Adipocyte (in vitro differentiated cells): ENCODE measurements at regions not wholly inside any gene's neighbourhood (a gene's known extent, or its start where the extent isn't known, plus 50 kb on each side); places are given as distances from the start of the nearest gene placed in this dataset.

Experiments used
- DNase-seq: peaks from one replicate; pipeline ENCODE4 v3.0.0-alpha.2; 2015; ENCODE audit warnings: low read depth
- H3K27me3 ChIP-seq: replicated peaks from 2 replicates; pipeline ENCODE4 v1.7.0; 2013; ENCODE audit warnings: mild to moderate bottlenecking, low read length, moderate library complexity; ENCODE audit not compliant: control insufficient read depth, insufficient read depth
- H3K36me3 ChIP-seq: 2 replicates; pipeline ENCODE4 v1.7.0; 2013; ENCODE audit warnings: low read length, mild to moderate bottlenecking, moderate library complexity; ENCODE audit not compliant: control insufficient read depth, insufficient read depth, severe bottlenecking
- H3K4me1 ChIP-seq: 2 replicates; pipeline ENCODE4 v1.7.0; 2013; ENCODE audit warnings: mild to moderate bottlenecking, low read length, moderate library complexity; ENCODE audit not compliant: control insufficient read depth, insufficient read depth
- H3K4me3 ChIP-seq: 2 replicates; pipeline ENCODE4 v1.7.0; 2013; ENCODE audit warnings: mild to moderate bottlenecking, low read length, moderate library complexity
- H3K9ac ChIP-seq: 2 replicates; pipeline ENCODE4 v1.7.0; 2013; ENCODE audit warnings: mild to moderate bottlenecking, low read length, moderate library complexity
- H3K9me3 ChIP-seq: 2 replicates; pipeline ENCODE4 v1.7.0; 2013; ENCODE audit warnings: mild to moderate bottlenecking, low read length, moderate library complexity; ENCODE audit not compliant: control insufficient read depth

- no peak for DNase-seq
- Histone ChIP-seq H3K4me3 (no peak overlapping the region), H3K9ac (no peak overlapping the region), H3K27me3 (peaks cover 13% of the 10 kb centered on the region), H3K4me1 (no peaks in the 10 kb centered on the region), H3K36me3 (no peaks in the 10 kb centered on the region), H3K9me3 (peaks cover 12% of the 10 kb centered on the region)
These were observed 138.8 kb upstream of the CSF3R start for GRCh38 chr1:36621531-36621930.

GRCh38 chr1:36620142-36620541 lies 137.4 kb upstream of the CSF3R start:
- Histone ChIP-seq H3K4me3 (no peak overlapping the region), H3K36me3 (no peaks in the 10 kb centered on the region), H3K27me3 (peaks cover 16% of the 10 kb centered on the region), H3K9me3 (peaks cover 12% of the 10 kb centered on the region), H3K4me1 (no peaks in the 10 kb centered on the region), H3K9ac (no peak overlapping the region)
- no peak for DNase-seq

- H3K27me3 ChIP-seq: peaks cover 48% of the 10 kb centered on the region
These were observed 132.3 kb upstream of the CSF3R start for GRCh38 chr1:36614991-36615390.

GRCh38 chr1:36614571-36614970 lies 131.9 kb upstream of the CSF3R start:
- H3K9ac ChIP-seq: no peak overlapping the region
- DNase-seq: no peak
- no peaks in the 10 kb centered on the region for H3K9me3 ChIP-seq

More at GRCh38 chr1:36614991-36615390, 132.3 kb upstream of the CSF3R start:
- no peak for DNase-seq
- H3K9ac ChIP-seq: no peak overlapping the region
- no peaks in the 10 kb centered on the region for H3K4me1 ChIP-seq
- no peak overlapping the region for H3K4me3 ChIP-seq
- H3K9me3 ChIP-seq: no peaks in the 10 kb centered on the region
- no peaks in the 10 kb centered on the region for H3K36me3 ChIP-seq

GRCh38 chr1:36613721-36614120 lies 131.0 kb upstream of the CSF3R start:
- Histone ChIP-seq H3K4me3 (no peak overlapping the region), H3K9ac (no peak overlapping the region), H3K27me3 (peaks cover 50% of the 10 kb centered on the region), H3K36me3 (no peaks in the 10 kb centered on the region), H3K9me3 (no peaks in the 10 kb centered on the region), H3K4me1 (no peaks in the 10 kb centered on the region)
- no peak for DNase-seq

More at GRCh38 chr1:36614571-36614970, 131.9 kb upstream of the CSF3R start:
- Histone ChIP-seq H3K27me3 (peaks cover 50% of the 10 kb centered on the region), H3K4me1 (no peaks in the 10 kb centered on the region), H3K4me3 (no peak overlapping the region), H3K36me3 (no peaks in the 10 kb centered on the region)

- Histone ChIP-seq H3K27me3 (peaks cover 50% of the 10 kb centered on the region), H3K9ac (no peak overlapping the region), H3K9me3 (no peaks in the 10 kb centered on the region), H3K36me3 (no peaks in the 10 kb centered on the region), H3K4me1 (no peaks in the 10 kb centered on the region), H3K4me3 (no peak overlapping the region)
- no peak for DNase-seq
These were observed 130.2 kb upstream of the CSF3R start for GRCh38 chr1:36612881-36613280.

- H3K4me1 ChIP-seq: no peaks in the 10 kb centered on the region
- peaks cover 52% of the 10 kb centered on the region for H3K27me3 ChIP-seq
- DNase-seq: no peak
- no peak overlapping the region for H3K9ac ChIP-seq
- no peaks in the 10 kb centered on the region for H3K9me3 ChIP-seq
- H3K4me3 ChIP-seq: no peak overlapping the region
- no peaks in the 10 kb centered on the region for H3K36me3 ChIP-seq
These were observed 129.4 kb upstream of the CSF3R start for GRCh38 chr1:36612121-36612520.

- H3K9ac ChIP-seq: no peak overlapping the region
- DNase-seq: peak; percentile 32
- peaks cover 35% of the 10 kb centered on the region for H3K27me3 ChIP-seq
These were observed 126.7 kb upstream of the CSF3R start for GRCh38 chr1:36609241-36610027.

GRCh38 chr1:36608272-36608671 lies 125.6 kb upstream of the CSF3R start:
- Histone ChIP-seq H3K9ac (no peak overlapping the region), H3K36me3 (no peaks in the 10 kb centered on the region), H3K27me3 (peaks cover 33% of the 10 kb centered on the region), H3K4me3 (no peak overlapping the region), H3K9me3 (no peaks in the 10 kb centered on the region), H3K4me1 (no peaks in the 10 kb centered on the region)
- DNase-seq: no peak

More at GRCh38 chr1:36609241-36610027, 126.7 kb upstream of the CSF3R start:
- no peak overlapping the region for H3K4me3 ChIP-seq
- H3K36me3 ChIP-seq: no peaks in the 10 kb centered on the region
- H3K9me3 ChIP-seq: no peaks in the 10 kb centered on the region
- no peaks in the 10 kb centered on the region for H3K4me1 ChIP-seq

- Histone ChIP-seq H3K4me3 (no peak overlapping the region), H3K9me3 (no peaks in the 10 kb centered on the region), H3K36me3 (no peaks in the 10 kb centered on the region), H3K27me3 (peaks cover 30% of the 10 kb centered on the region), H3K4me1 (no peaks in the 10 kb centered on the region), H3K9ac (no peak overlapping the region)
- DNase-seq: no peak
These were observed 124.5 kb upstream of the CSF3R start for GRCh38 chr1:36607263-36607651.

- H3K9me3 ChIP-seq: no peaks in the 10 kb centered on the region
- no peak for DNase-seq
- H3K4me3 ChIP-seq: no peak overlapping the region
- H3K9ac ChIP-seq: no peak overlapping the region
- no peaks in the 10 kb centered on the region for H3K4me1 ChIP-seq
- H3K27me3 ChIP-seq: peaks cover 25% of the 10 kb centered on the region
- no peaks in the 10 kb centered on the region for H3K36me3 ChIP-seq
These were observed 124.0 kb upstream of the CSF3R start for GRCh38 chr1:36606641-36607262.
